Stimulated activated naive CD8-positive, alpha-beta T cell treated with anti-CD3 and anti-CD28 coated beads, Interleukin-15, Interleukin-2, amounts not matched to agents 100 ng/mL and 50 ng/mL, for 24 hours (primary cell): ENCODE measurements at regions not wholly inside any gene's neighbourhood (a gene's known extent, or its start where the extent isn't known, plus 50 kb on each side); places are given as distances from the start of the nearest gene placed in this dataset.
"Not testable (repeated sequence)": the region's sequence is repeated elsewhere in the genome, so short reads cannot be mapped to it uniquely, and the experiment has no call there.

Source experiments
- H3K27ac Mint-ChIP-seq: one replicate; pipeline ENCODE4 v1.8.0; 2021; ENCODE audit warnings: mild to moderate bottlenecking, mixed read lengths
- H3K27me3 Mint-ChIP-seq: one replicate; pipeline ENCODE4 v1.8.0; 2021; ENCODE audit warnings: mixed read lengths
- H3K36me3 Mint-ChIP-seq: one replicate; pipeline ENCODE4 v1.8.0; 2021; ENCODE audit warnings: low read depth, mixed read lengths
- H3K4me1 Mint-ChIP-seq: one replicate; pipeline ENCODE4 v1.8.0; 2021; ENCODE audit warnings: low read depth, mixed read lengths
- H3K4me3 Mint-ChIP-seq: one replicate; pipeline ENCODE4 v1.8.0; 2021; ENCODE audit warnings: mild to moderate bottlenecking, mixed read lengths
- H3K9me3 Mint-ChIP-seq: one replicate; pipeline ENCODE4 v1.8.0; 2021; ENCODE audit warnings: mixed read lengths

DNA sequence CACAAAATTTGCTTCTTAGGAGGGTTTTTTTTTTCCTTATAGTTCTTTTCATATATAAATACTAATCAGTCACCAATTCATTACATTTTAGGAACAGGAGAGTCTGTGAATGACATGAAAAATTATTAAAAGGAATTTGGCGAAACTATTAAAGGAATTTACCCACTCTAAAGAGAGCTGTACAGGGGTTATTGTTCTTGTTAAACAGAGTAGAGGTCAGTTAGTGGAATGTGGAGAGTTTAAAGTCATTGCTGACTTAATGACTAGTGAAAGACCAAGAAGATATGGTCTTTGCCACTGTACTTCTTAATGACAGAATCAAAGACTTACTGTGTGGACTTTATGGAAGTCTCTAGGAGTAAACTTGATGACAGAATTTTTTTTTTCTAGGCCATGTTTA, 333.6 kb upstream of the C2CD4B start:
- Mint-ChIP-seq H3K9me3 (no peaks in the 10 kb centered on the region), H3K36me3 (no peaks in the 10 kb centered on the region), H3K4me3 (no peak overlapping the region), H3K4me1 (no peaks in the 10 kb centered on the region), H3K27me3 (no peaks in the 10 kb centered on the region), H3K27ac (no peak overlapping the region)

- H3K4me1 Mint-ChIP-seq: no peaks in the 10 kb centered on the region
- no peaks in the 10 kb centered on the region for H3K9me3 Mint-ChIP-seq
These were observed 335.2 kb upstream of the C2CD4B start for GRCh38 chr15:62500325-62500724.

DNA sequence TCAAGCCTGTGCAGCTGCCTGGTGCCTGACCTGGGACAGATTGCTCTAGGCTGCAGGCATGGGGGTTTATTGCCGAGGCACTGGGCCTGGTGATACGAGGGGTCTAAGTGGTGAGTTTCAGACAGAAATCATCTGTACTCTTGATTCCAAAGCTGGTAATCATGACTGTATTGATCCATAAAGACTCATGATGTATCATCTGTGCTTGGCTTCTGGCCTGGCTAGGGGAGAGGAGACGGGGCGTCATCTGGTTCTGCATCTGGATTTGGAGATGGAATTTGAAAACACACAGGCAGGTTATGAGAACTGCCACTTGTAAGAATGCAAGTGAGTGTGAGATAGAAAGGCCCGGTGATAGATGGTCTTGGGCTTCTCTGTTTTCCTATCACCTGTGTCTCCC, 337.4 kb upstream of the C2CD4B start:
- Mint-ChIP-seq H3K4me3 (no peak overlapping the region), H3K36me3 (no peaks in the 10 kb centered on the region), H3K27ac (no peak overlapping the region), H3K4me1 (no peaks in the 10 kb centered on the region), H3K9me3 (no peaks in the 10 kb centered on the region), H3K27me3 (peaks cover 8% of the 10 kb centered on the region)

More at GRCh38 chr15:62500325-62500724, 335.2 kb upstream of the C2CD4B start:
- Mint-ChIP-seq H3K4me3 (no peak overlapping the region), H3K27ac (no peak overlapping the region), H3K27me3 (peaks cover 4% of the 10 kb centered on the region), H3K36me3 (no peaks in the 10 kb centered on the region)

DNA sequence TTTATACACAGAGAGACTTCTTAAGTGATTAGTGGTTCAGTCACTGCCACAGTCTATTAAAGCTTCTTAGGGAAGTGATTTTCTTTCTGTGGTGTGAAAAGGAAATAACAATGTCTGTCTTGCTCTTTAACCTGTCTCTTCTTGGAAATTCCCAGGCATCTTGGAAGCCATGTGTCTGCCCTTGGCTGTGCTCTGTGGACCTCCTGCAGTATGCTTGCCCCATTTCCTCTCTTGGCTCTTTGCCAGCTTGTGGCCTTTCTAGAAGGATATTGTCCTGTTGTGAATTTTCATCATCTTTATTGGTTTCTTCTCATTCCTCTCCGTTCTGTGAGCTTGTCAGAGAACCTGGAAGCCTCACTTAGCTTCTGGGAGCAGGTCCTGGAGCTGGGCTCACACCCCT, 338.4 kb upstream of the C2CD4B start:
- no peaks in the 10 kb centered on the region for H3K36me3 Mint-ChIP-seq
- no peak overlapping the region for H3K4me3 Mint-ChIP-seq
- H3K27ac Mint-ChIP-seq: no peak overlapping the region
- no peaks in the 10 kb centered on the region for H3K4me1 Mint-ChIP-seq
- H3K9me3 Mint-ChIP-seq: no peaks in the 10 kb centered on the region
- H3K27me3 Mint-ChIP-seq: peaks cover 9% of the 10 kb centered on the region

- Mint-ChIP-seq H3K27me3 (peaks cover 12% of the 10 kb centered on the region), H3K9me3 (no peaks in the 10 kb centered on the region), H3K27ac (no peak overlapping the region)
These were observed 340.7 kb upstream of the C2CD4B start for GRCh38 chr15:62505762-62506161.

DNA sequence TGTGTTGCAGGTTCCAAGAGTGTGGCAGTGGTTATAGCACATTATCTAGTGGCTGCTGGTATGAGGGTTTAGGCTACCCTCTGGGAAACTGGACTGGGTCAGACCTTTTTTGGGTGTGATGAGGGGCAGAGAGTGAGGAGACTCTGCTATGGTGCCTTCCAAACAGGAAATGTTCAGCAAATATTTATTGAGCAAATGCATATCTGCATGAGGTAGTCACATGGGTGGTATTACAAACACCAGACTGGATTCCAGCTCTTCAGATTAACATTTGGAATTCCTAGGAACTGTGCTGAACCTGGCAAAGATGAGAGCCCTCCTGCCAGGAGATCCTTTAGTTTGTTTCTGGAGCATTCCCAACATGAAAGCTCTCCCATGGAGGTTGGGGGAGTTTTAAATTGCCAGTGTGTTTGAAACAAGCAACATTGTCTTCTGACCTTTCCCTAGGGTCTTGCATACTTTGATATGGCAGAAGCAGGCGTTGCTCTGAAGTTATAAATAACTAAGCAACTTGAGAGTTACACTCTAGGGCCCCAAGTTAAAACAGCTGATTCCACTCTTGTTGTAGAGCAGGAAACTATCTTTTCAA, 341.2 kb upstream of the C2CD4B start:
- peaks cover 17% of the 10 kb centered on the region for H3K27me3 Mint-ChIP-seq
- no peak overlapping the region for H3K27ac Mint-ChIP-seq
- no peaks in the 10 kb centered on the region for H3K9me3 Mint-ChIP-seq
- H3K4me1 Mint-ChIP-seq: no peaks in the 10 kb centered on the region
- no peak overlapping the region for H3K4me3 Mint-ChIP-seq
- no peaks in the 10 kb centered on the region for H3K36me3 Mint-ChIP-seq

More at GRCh38 chr15:62505762-62506161, 340.7 kb upstream of the C2CD4B start:
- no peak overlapping the region for H3K4me3 Mint-ChIP-seq
- no peaks in the 10 kb centered on the region for H3K36me3 Mint-ChIP-seq
- H3K4me1 Mint-ChIP-seq: no peaks in the 10 kb centered on the region

- H3K4me3 Mint-ChIP-seq: no peak overlapping the region
- H3K36me3 Mint-ChIP-seq: no peaks in the 10 kb centered on the region
- no peaks in the 10 kb centered on the region for H3K9me3 Mint-ChIP-seq
- H3K27ac Mint-ChIP-seq: no peak overlapping the region
- peaks cover 33% of the 10 kb centered on the region for H3K27me3 Mint-ChIP-seq
- no peaks in the 10 kb centered on the region for H3K4me1 Mint-ChIP-seq
These were observed 344.4 kb upstream of the C2CD4B start for GRCh38 chr15:62509395-62509958.

GRCh38 chr15:62510791-62511190, 345.7 kb upstream of the C2CD4B start:
- H3K4me1 Mint-ChIP-seq: no peaks in the 10 kb centered on the region
- H3K36me3 Mint-ChIP-seq: no peaks in the 10 kb centered on the region
- peaks cover 43% of the 10 kb centered on the region for H3K27me3 Mint-ChIP-seq

GRCh38 chr15:62512904-62513303, 347.8 kb upstream of the C2CD4B start:
- H3K36me3 Mint-ChIP-seq: no peaks in the 10 kb centered on the region
- peaks cover 47% of the 10 kb centered on the region for H3K27me3 Mint-ChIP-seq
- H3K9me3 Mint-ChIP-seq: no peaks in the 10 kb centered on the region
- H3K27ac Mint-ChIP-seq: no peak overlapping the region
- H3K4me1 Mint-ChIP-seq: no peaks in the 10 kb centered on the region
- no peak overlapping the region for H3K4me3 Mint-ChIP-seq

More at GRCh38 chr15:62510791-62511190, 345.7 kb upstream of the C2CD4B start:
- no peaks in the 10 kb centered on the region for H3K9me3 Mint-ChIP-seq
- no peak overlapping the region for H3K27ac Mint-ChIP-seq
- H3K4me3 Mint-ChIP-seq: no peak overlapping the region

- Mint-ChIP-seq H3K4me1 (no peaks in the 10 kb centered on the region), H3K36me3 (no peaks in the 10 kb centered on the region), H3K27me3 (peaks cover 47% of the 10 kb centered on the region), H3K27ac (no peak overlapping the region), H3K9me3 (no peaks in the 10 kb centered on the region), H3K4me3 (no peak overlapping the region)
These were observed 348.8 kb upstream of the C2CD4B start for GRCh38 chr15:62513893-62514292.

GRCh38 chr15:62515696-62516395, 350.8 kb upstream of the C2CD4B start:
- peaks cover 3% of the 10 kb centered on the region for H3K4me1 Mint-ChIP-seq
- H3K4me3 Mint-ChIP-seq: no peak overlapping the region
- peaks cover 46% of the 10 kb centered on the region for H3K27me3 Mint-ChIP-seq
- no peaks in the 10 kb centered on the region for H3K36me3 Mint-ChIP-seq
- H3K27ac Mint-ChIP-seq: no peak overlapping the region
- no peaks in the 10 kb centered on the region for H3K9me3 Mint-ChIP-seq

DNA sequence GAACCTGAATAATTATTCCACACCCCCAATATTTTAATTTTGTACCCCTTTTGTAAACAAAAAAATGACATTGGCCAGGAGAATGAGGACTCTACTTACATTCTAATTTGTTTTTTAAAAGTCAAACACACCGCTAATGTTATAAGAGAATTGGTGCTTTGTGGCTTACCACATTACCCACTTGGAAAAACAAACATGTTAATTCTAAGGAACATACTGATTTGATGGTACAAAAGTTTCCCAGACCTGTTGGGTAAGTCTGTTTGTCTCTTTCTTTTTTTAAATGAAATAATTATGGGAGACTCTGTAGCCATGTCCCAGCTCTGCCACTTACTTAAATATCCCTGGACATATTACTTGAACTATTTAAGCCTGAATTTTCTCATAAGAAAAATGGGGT, 352.5 kb upstream of the C2CD4B start:
- H3K9me3 Mint-ChIP-seq: no peaks in the 10 kb centered on the region
- no peak overlapping the region for H3K27ac Mint-ChIP-seq
- no peaks in the 10 kb centered on the region for H3K36me3 Mint-ChIP-seq
- H3K27me3 Mint-ChIP-seq: peaks cover 48% of the 10 kb centered on the region
- H3K4me1 Mint-ChIP-seq: peaks cover 3% of the 10 kb centered on the region
- no peak overlapping the region for H3K4me3 Mint-ChIP-seq

DNA sequence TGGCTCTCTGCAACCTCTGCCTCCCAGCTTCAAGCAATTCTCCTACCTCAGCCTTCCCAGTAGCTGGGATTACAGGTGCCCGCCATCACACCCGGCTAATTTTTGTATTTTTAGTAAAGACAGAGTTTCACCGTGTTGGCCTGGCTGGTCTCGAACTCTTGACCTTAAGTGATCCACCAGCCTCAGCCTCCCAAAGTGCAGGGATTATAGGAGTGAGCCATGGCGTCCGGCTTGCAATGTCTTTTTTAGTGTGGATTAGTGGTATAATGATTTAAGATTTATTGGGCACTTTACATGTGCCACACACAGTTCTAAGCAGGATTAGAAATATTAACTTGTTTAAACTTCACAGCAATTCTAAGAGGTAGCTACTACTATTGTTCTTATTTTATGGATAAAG, 353.6 kb upstream of the C2CD4B start:
- H3K27me3 Mint-ChIP-seq: peaks cover 50% of the 10 kb centered on the region
- not testable (repeated sequence) for H3K27ac Mint-ChIP-seq, H3K4me1 Mint-ChIP-seq, H3K36me3 Mint-ChIP-seq, H3K9me3 Mint-ChIP-seq, H3K4me3 Mint-ChIP-seq

- Mint-ChIP-seq H3K27ac (no peak overlapping the region), H3K27me3 (peaks cover 49% of the 10 kb centered on the region)
These were observed 354.8 kb upstream of the C2CD4B start for GRCh38 chr15:62519900-62520299.

GRCh38 chr15:62520887-62521286, 355.8 kb upstream of the C2CD4B start:
- Mint-ChIP-seq H3K27ac (no peak overlapping the region), H3K27me3 (peaks cover 42% of the 10 kb centered on the region), H3K4me1 (peaks cover 3% of the 10 kb centered on the region)

More at GRCh38 chr15:62519900-62520299, 354.8 kb upstream of the C2CD4B start:
- peaks cover 3% of the 10 kb centered on the region for H3K4me1 Mint-ChIP-seq
- no peaks in the 10 kb centered on the region for H3K36me3 Mint-ChIP-seq
- H3K9me3 Mint-ChIP-seq: no peaks in the 10 kb centered on the region
- H3K4me3 Mint-ChIP-seq: no peak overlapping the region

More at GRCh38 chr15:62520887-62521286, 355.8 kb upstream of the C2CD4B start:
- Mint-ChIP-seq H3K4me3 (no peak overlapping the region), H3K36me3 (no peaks in the 10 kb centered on the region), H3K9me3 (no peaks in the 10 kb centered on the region)
